ENCODE measurements at regions not wholly inside any gene's neighbourhood (a gene's known extent, or its start where the extent isn't known, plus 50 kb on each side); places are given as distances from the start of the nearest gene placed in this dataset.

- Histone ChIP-seq H2AK5ac (ENCODE audit: low read depth, low read length) (no peak overlapping the region), H3K4me2 (ENCODE audit: low read depth, low read length) (no peak overlapping the region), H4K20me1 (ENCODE audit: insufficient read depth, low read length) (no peaks in the 10 kb centered on the region), H3K27ac (ENCODE audit: insufficient read depth, low read length) (no peak overlapping the region), H2BK120ac (ENCODE audit: low read depth, low read length) (no peak overlapping the region), H4K8ac (ENCODE audit: low read depth in 2 of 2, low read length in 2 of 2) (no peak overlapping the region), H3K23ac (ENCODE audit: low read depth, low read length) (no peak overlapping the region), H3K18ac (ENCODE audit: low read depth, low read length) (no peak overlapping the region), H2AFZ (replicated peaks; ENCODE audit: low read length, poor library complexity) (no peak overlapping the region), H3K79me1 (ENCODE audit: low read depth in 1 of 2, low read length in 2 of 2) (no peaks in the 10 kb centered on the region), H3K36me3 (ENCODE audit: control insufficient read depth, insufficient read depth, low read length) (no peaks in the 10 kb centered on the region), H4K5ac (ENCODE audit: low read depth, low read length) (no peak overlapping the region), H3K4ac (ENCODE audit: low read depth, low read length) (no peak overlapping the region), H3K9ac (ENCODE audit: low read depth, low read length) (no peak overlapping the region), H3K4me3 (ENCODE audit: insufficient read depth, low read depth, low read length) (no peak overlapping the region), H3K4me1 (ENCODE audit: control insufficient read depth, insufficient read depth, low read length) (no peaks in the 10 kb centered on the region), H2BK5ac (ENCODE audit: low read depth, low read length, poor library complexity, severe bottlenecking) (no peak overlapping the region), H3K9me1 (ENCODE audit: insufficient read depth, low read length) (no peaks in the 10 kb centered on the region), H2BK20ac (ENCODE audit: low read depth, low read length) (no peak overlapping the region), H3K56ac (ENCODE audit: extremely low read depth, insufficient read depth, low read length) (no peak overlapping the region), H3K14ac (replicated peaks; ENCODE audit: low read depth, low read length) (no peak overlapping the region), H2AK9ac (replicated peaks; ENCODE audit: low read depth, low read length, poor library complexity) (no peak overlapping the region), H3K9me3 (ENCODE audit: control insufficient read depth, insufficient read depth, low read length) (no peaks in the 10 kb centered on the region), H4K91ac (ENCODE audit: insufficient read depth, low read depth, low read length) (no peak overlapping the region), H2BK15ac (ENCODE audit: low read depth, low read length) (no peak overlapping the region), H3K27me3 (ENCODE audit: control insufficient read depth, insufficient read depth, low read length) (no peaks in the 10 kb centered on the region)
- no peak for DNase-seq
- no peak for ATAC-seq (ENCODE audit: low read depth)
- POLR2A ChIA-PET (ENCODE audit: unreplicated experiment), result no interaction called here
- intact Hi-C loops (cut with micrococcal nuclease) (loop anchor here (10.0 kb wide), 1 partner anchor 231 kb away; no protein-coding TSS in a partner anchor), in situ Hi-C loops (cut with MboI; ENCODE audit: low sequenced_read_pairs) (no loop called here), dilution Hi-C loops (cut with HindIII; ENCODE audit: low sequenced_read_pairs, unreplicated experiment) (no loop called here)
- no TSS peak for BruUV-seq (replicated peaks)
- TF ChIP-seq BHLHE40 (IDR thresholded peaks at IDR 0.05; ENCODE audit: low read depth, low read length) (no peak), MAFK (IDR thresholded peaks at IDR 0.05; ENCODE audit: low read depth, low read length) (no peak), RCOR1 (IDR thresholded peaks at IDR 0.05; ENCODE audit: insufficient replicate concordance, low read length) (no peak), CHD1 (IDR thresholded peaks at IDR 0.05; ENCODE audit: low read depth, low read length) (no peak), RFX5 (IDR thresholded peaks at IDR 0.05; ENCODE audit: low read depth, low read length) (no peak), FOS (IDR thresholded peaks at IDR 0.05; ENCODE audit: low read depth, low read length) (no peak), USF2 (IDR thresholded peaks at IDR 0.05; ENCODE audit: low read depth, low read length) (no peak), NFE2L2 (IDR thresholded peaks at IDR 0.05; ENCODE audit: low read depth, low read length) (no peak), MXI1 (IDR thresholded peaks at IDR 0.05; ENCODE audit: borderline replicate concordance, low read depth, low read length) (no peak), CTCF (conservative IDR thresholded peaks at IDR 0.05; ENCODE audit: low read depth, low read length) (no peak), ELK1 (IDR thresholded peaks at IDR 0.05; ENCODE audit: borderline replicate concordance, low read depth, low read length) (no peak), MAZ (IDR thresholded peaks at IDR 0.05; ENCODE audit: borderline replicate concordance, low read depth, low read length) (no peak), POLR2A (IDR thresholded peaks at IDR 0.05; ENCODE audit: low read depth, low read length) (no peak), RAD21 (IDR thresholded peaks at IDR 0.05; ENCODE audit: low read length) (no peak), SMC3 (IDR thresholded peaks at IDR 0.05; ENCODE audit: low read depth, low read length) (no peak)
- CTCF ChIA-PET, result no interaction called here
- WGBS, 2 experiments (ENCODE audit: extremely low coverage in 2 of 2, insufficient read length in 1 of 2), result no CpG with 5 or more reads among the region's 2 CpGs
Measured at GRCh38 chr3:148625991-148626390, 71.7 kb upstream of the AGTR1 start.

Measured in IMR-90 (cell line).